Gastrocnemius medialis (tissue), 4 donors: ENCODE measurements at regions not wholly inside any gene's neighbourhood (a gene's known extent, or its start where the extent isn't known, plus 50 kb on each side); places are given as distances from the start of the nearest gene placed in this dataset.

Experiments
- ATAC-seq, 2 donors: fragments of 150-250 bp; one replicate each; pipeline ENCODE4 v1.9.1; 2016
- DNase-seq, 2 donors: peaks; one replicate each; pipeline ENCODE4 v3.0.0-alpha.2; 2019
- H3K27ac ChIP-seq, 4 donors: fragments of 200-600 bp; sonication (generic); 1 replicate in 1 of 4; 2 replicates in 3 of 4; pipeline ENCODE4 v1.5.1; 2016 to 2018; ENCODE audit warnings: mild to moderate bottlenecking in 2 of 4, moderate library complexity in 1 of 4
- H3K27me3 ChIP-seq, 3 donors: fragments of 200-600 bp; sonication (generic) in 2 of 3; 1 replicate in 1 of 3; 2 replicates in 2 of 3; pipeline versions ENCODE4 v1.5.1 to v1.6.0; 2016 to 2019; ENCODE audit warnings: mild to moderate bottlenecking in 1 of 3, moderate library complexity in 1 of 3
- H3K36me3 ChIP-seq, 2 donors: fragments of 200-600 bp; sonication (generic) in 1 of 2; one replicate each; pipeline ENCODE4 v1.5.1; 2017 to 2018
- H3K4me1 ChIP-seq, 2 donors: fragments of 200-600 bp; sonication (generic) in 1 of 2; one replicate each; pipeline ENCODE4 v1.5.1; 2016 to 2017; ENCODE audit warnings: mild to moderate bottlenecking in 2 of 2
- H3K4me3 ChIP-seq, 4 donors: fragments of 200-600 bp; sonication (generic) in 3 of 4; 1 replicate in 1 of 4; 2 replicates in 3 of 4; pipeline ENCODE4 v1.5.1; 2016 to 2019; ENCODE audit warnings: mild to moderate bottlenecking in 2 of 4
- H3K9me3 ChIP-seq, 3 donors: fragments of 200-600 bp; sonication (generic) in 2 of 3; 1 replicate in 1 of 3; 2 replicates in 2 of 3; pipeline ENCODE4 v1.5.1; 2016 to 2019
- POLR2A ChIP-seq, 2 donors: fragments of 450-650 bp; IDR thresholded peaks; one replicate each; pipeline ENCODE4 v1.6.1; 2017; ENCODE audit warnings: antibody characterized with exemption in 2 of 2, mild to moderate bottlenecking in 2 of 2, moderate library complexity in 2 of 2
- in situ Hi-C, 4 donors: fragments of 200-750 bp; cut with MboI; loops; one replicate each; pipeline versions ENCODE4 v1.15.0 to v1.8.0; 2017; ENCODE audit warnings: low sequenced_read_pairs in 4 of 4
- intact Hi-C: fragments of 100-400 bp; cut with DNase I; formaldehyde crosslinking; loops from one replicate; pipeline ENCODE4 v1.15.1; 2023; ENCODE audit warnings: low total_unique reads
- TF ChIP-seq, protein P1 (sequence below), 5 experiments: fragments of 450-650 bp in 3 of 5; fragments of 200-600 bp in 2 of 5; sonication (generic) in 2 of 5; IDR thresholded peaks in 4 of 5; conservative IDR thresholded peaks in 1 of 5; 1 replicate in 4 of 5; 2 replicates in 1 of 5; pipeline ENCODE4 v1.5.1; 2016 to 2019; ENCODE audit warnings: antibody characterized with exemption in 5 of 5, mild to moderate bottlenecking in 3 of 5, moderate library complexity in 3 of 5

DNA sequence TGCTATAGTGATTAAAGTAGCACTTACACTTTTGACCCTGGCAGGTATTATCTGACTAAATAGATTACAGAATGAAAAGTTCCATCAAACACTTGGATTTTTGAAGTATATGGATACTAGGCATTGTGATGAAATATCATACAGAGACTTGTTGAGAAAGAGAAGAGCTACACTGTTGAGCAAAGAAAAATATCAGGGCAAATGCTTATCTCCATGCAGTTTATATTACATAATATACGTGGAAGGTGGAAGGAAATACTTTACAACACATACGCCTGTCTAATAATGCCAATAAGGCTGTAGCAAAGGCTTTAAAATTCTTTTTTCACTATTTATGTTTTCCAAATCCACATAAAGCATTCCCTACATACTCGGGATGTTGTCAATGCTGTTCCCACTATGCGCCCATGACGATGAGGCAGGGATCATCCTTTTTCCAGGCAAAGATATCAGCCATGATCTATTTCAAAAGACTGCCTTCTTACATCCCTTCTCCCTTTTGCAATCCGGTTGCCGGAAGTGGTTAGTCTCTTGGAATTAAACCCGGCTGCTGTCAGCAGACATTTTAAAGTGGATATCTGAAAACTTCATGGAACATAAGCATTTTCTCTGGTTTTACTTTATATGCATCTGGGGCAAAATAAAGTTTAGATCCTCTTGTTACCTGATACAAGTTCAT is 92.6 kb upstream of the ITGA4 start:
- Histone ChIP-seq H3K9me3 (no peaks in the 10 kb centered on the region), H3K27me3 (peaks cover 0 to 2% (median 0%) of the 10 kb centered on the region in 3 donors), H3K27ac (no peak overlapping the region), H3K36me3 (no peaks in the 10 kb centered on the region), H3K4me3 (no peak overlapping the region), H3K4me1 (no peaks in the 10 kb centered on the region)
- in situ Hi-C loops (no loop called here), intact Hi-C loops (no loop called here)
- DNase-seq (no peak), ATAC-seq (no peak)
- TF ChIP-seq POLR2A (IDR thresholded peaks at IDR 0.05): no peak
- TF ChIP-seq, protein P1, sequence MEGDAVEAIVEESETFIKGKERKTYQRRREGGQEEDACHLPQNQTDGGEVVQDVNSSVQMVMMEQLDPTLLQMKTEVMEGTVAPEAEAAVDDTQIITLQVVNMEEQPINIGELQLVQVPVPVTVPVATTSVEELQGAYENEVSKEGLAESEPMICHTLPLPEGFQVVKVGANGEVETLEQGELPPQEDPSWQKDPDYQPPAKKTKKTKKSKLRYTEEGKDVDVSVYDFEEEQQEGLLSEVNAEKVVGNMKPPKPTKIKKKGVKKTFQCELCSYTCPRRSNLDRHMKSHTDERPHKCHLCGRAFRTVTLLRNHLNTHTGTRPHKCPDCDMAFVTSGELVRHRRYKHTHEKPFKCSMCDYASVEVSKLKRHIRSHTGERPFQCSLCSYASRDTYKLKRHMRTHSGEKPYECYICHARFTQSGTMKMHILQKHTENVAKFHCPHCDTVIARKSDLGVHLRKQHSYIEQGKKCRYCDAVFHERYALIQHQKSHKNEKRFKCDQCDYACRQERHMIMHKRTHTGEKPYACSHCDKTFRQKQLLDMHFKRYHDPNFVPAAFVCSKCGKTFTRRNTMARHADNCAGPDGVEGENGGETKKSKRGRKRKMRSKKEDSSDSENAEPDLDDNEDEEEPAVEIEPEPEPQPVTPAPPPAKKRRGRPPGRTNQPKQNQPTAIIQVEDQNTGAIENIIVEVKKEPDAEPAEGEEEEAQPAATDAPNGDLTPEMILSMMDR (IDR thresholded peaks at IDR 0.05 in 4 of 5, conservative IDR thresholded peaks at IDR 0.05 in 1 of 5): no peak

DNA sequence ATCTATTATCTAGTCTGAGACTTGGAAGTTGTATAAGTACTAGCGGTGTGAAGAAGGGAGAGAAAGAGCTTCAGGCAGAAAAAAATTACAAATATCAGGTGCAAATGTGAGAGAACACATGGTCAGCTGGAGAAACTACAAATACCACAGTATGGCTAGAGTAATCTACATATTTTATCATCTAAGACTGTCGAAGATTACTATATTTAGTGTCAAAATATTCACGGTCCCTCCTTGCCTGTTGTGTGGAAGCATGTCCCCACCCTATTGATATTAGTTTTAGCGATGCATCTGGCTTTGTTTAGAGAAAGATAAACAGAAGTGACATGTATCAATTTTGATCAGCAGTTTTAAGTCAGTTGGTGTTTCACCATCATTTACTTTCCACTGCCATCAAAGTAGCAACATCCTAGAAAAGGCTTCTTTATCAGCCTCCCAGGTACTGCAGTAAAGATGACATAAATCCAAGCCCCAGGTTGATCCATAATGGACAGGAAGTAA is 90.5 kb upstream of the ITGA4 start:
- Histone ChIP-seq H3K4me1 (no peaks in the 10 kb centered on the region), H3K27me3 (no peaks in the 10 kb centered on the region), H3K4me3 (no peak overlapping the region), H3K9me3 (no peaks in the 10 kb centered on the region), H3K27ac (no peak overlapping the region), H3K36me3 (no peaks in the 10 kb centered on the region)
- TF ChIP-seq, protein P1 (IDR thresholded peaks at IDR 0.05 in 4 of 5, conservative IDR thresholded peaks at IDR 0.05 in 1 of 5): no peak
- no peak for TF ChIP-seq POLR2A (IDR thresholded peaks at IDR 0.05)
- in situ Hi-C loops (no loop called here), intact Hi-C loops (no loop called here)
- ATAC-seq (no peak), DNase-seq (no peak)

DNA sequence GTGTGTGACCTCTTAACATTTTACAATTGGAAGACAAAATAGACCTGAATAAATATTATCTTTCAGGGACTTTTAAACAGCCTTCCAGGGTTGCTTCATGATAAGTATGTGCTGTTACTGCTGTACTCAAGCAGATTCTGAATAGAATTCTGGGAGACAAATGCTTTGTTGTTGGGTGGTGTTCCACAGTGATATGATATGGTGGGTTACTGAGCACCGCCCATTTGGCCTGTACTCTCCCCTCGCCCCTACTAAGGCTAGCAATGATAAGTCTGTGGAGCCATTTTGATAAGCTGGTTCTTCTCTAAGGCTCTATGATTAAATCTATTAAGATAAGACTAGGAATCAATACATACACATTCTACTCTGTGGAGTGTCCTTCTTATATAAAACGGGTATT is 89.8 kb upstream of the ITGA4 start:
- Histone ChIP-seq H3K27ac (no peak overlapping the region), H3K27me3 (no peaks in the 10 kb centered on the region), H3K4me3 (no peak overlapping the region), H3K9me3 (no peaks in the 10 kb centered on the region), H3K36me3 (no peaks in the 10 kb centered on the region), H3K4me1 (no peaks in the 10 kb centered on the region)
- in situ Hi-C loops: no loop called here
- no peak for ATAC-seq
- no peak for DNase-seq
- TF ChIP-seq, protein P1 (IDR thresholded peaks at IDR 0.05 in 4 of 5, conservative IDR thresholded peaks at IDR 0.05 in 1 of 5): no peak
- TF ChIP-seq POLR2A (IDR thresholded peaks at IDR 0.05): no peak
- intact Hi-C loops: no loop called here

DNA sequence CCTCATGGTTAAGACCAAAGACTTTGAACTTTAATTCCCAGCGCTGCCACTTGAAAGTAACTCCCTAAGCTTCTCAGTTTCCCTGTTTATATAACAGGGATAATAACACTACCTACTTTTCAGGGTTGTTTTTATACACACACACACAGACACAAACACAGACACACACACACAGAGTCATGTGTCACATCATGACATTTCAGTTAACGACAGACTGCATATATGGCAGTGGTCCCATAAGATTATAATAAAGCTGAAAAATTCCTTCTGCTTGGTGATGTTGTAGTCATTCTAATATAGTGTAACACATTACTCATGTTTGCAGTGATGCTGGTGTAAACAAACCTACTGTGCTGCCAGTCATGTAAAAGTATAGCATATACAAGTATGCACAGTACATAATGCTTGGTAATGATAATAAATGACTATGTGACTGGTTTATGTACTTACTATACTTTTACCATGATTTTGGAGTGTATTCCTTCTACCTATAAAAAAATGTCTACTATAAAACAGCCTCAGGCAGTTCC is 89.2 kb upstream of the ITGA4 start:
- in situ Hi-C loops (no loop called here), intact Hi-C loops (no loop called here)
- no peak overlapping the region for H3K4me3 ChIP-seq
- no peaks in the 10 kb centered on the region for H3K27me3 ChIP-seq
- H3K4me1 ChIP-seq: no peaks in the 10 kb centered on the region
- no peak overlapping the region for H3K27ac ChIP-seq
- no peak for DNase-seq
- TF ChIP-seq, protein P1 (IDR thresholded peaks at IDR 0.05 in 4 of 5, conservative IDR thresholded peaks at IDR 0.05 in 1 of 5): no peak
- no peak for TF ChIP-seq POLR2A (IDR thresholded peaks at IDR 0.05)
- no peaks in the 10 kb centered on the region for H3K36me3 ChIP-seq
- no peak for ATAC-seq
- no peaks in the 10 kb centered on the region for H3K9me3 ChIP-seq
